ENCODE measurements at regions not wholly inside any gene's neighbourhood (a gene's known extent, or its start where the extent isn't known, plus 50 kb on each side); places are given as distances from the start of the nearest gene placed in this dataset.

DNA sequence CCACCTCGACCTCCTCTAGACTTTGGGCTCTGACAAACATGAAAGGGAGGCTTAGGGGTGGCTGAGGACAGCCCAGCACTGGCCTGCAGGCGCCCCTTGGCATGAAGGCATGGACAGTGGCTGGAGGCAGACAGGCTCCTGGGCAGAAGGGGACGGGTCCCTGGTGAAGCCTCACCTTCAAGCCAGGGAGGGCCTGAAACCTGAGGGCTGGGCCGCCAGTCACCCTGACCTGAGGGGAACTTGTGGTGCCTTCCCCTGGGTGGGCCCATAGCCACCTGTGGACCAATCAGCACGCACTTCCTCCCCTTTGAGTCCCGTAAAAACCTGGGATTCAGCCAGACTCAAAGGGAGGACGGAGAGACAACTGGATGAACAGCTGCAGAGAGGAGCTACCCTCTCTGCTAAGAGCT, 90.4 kb upstream of the PUM3 start:
- Histone ChIP-seq H3K36me3 (ENCODE audit: control insufficient read depth, insufficient read depth, low read length) (no peaks in the 10 kb centered on the region), H3K4me3 (ENCODE audit: low read depth, low read length) (no peak overlapping the region), H3K27me3 (ENCODE audit: control insufficient read depth, insufficient read depth, low read length) (no peaks in the 10 kb centered on the region)
- no peak for TF ChIP-seq CTCF (IDR thresholded peaks at IDR 0.05; ENCODE audit: insufficient read depth, low read length, severe bottlenecking)
- DNase-seq (ENCODE audit: low read depth) (no peak), FAIRE-seq (no peak)

- no peak for TF ChIP-seq CTCF (IDR thresholded peaks at IDR 0.05; ENCODE audit: insufficient read depth, low read length, severe bottlenecking)
- FAIRE-seq (no peak), DNase-seq (ENCODE audit: low read depth) (no peak)
- Histone ChIP-seq H3K36me3 (ENCODE audit: control insufficient read depth, insufficient read depth, low read length) (no peaks in the 10 kb centered on the region), H3K27me3 (ENCODE audit: control insufficient read depth, insufficient read depth, low read length) (no peaks in the 10 kb centered on the region), H3K4me3 (ENCODE audit: low read depth, low read length) (no peak overlapping the region)
Observed at GRCh38 chr9:2933165-2934095, 89.5 kb upstream of the PUM3 start.

GRCh38 chr9:2928411-2928810, 84.5 kb upstream of the PUM3 start:
- DNase-seq (ENCODE audit: low read depth): no peak
- no peak for TF ChIP-seq CTCF (IDR thresholded peaks at IDR 0.05; ENCODE audit: insufficient read depth, low read length, severe bottlenecking)
- FAIRE-seq: no peak
- Histone ChIP-seq H3K27me3 (ENCODE audit: control insufficient read depth, insufficient read depth, low read length) (no peaks in the 10 kb centered on the region), H3K4me3 (ENCODE audit: low read depth, low read length) (no peak overlapping the region), H3K36me3 (ENCODE audit: control insufficient read depth, insufficient read depth, low read length) (no peaks in the 10 kb centered on the region)

- Histone ChIP-seq H3K4me3 (ENCODE audit: low read depth, low read length) (no peak overlapping the region), H3K36me3 (ENCODE audit: control insufficient read depth, insufficient read depth, low read length) (no peaks in the 10 kb centered on the region), H3K27me3 (ENCODE audit: control insufficient read depth, insufficient read depth, low read length) (no peaks in the 10 kb centered on the region)
- FAIRE-seq: no peak
- TF ChIP-seq CTCF (IDR thresholded peaks at IDR 0.05; ENCODE audit: insufficient read depth, low read length, severe bottlenecking): no peak
- no peak for DNase-seq (ENCODE audit: low read depth)
Observed at GRCh38 chr9:2925016-2925415, 81.1 kb upstream of the PUM3 start.

- no peak for TF ChIP-seq CTCF (IDR thresholded peaks at IDR 0.05; ENCODE audit: insufficient read depth, low read length, severe bottlenecking)
- no peaks in the 10 kb centered on the region for H3K36me3 ChIP-seq (ENCODE audit: control insufficient read depth, insufficient read depth, low read length)
- DNase-seq (ENCODE audit: low read depth): no peak
- FAIRE-seq: no peak
- H3K4me3 ChIP-seq (ENCODE audit: low read depth, low read length): no peak overlapping the region
- no peaks in the 10 kb centered on the region for H3K27me3 ChIP-seq (ENCODE audit: control insufficient read depth, insufficient read depth, low read length)
Observed at GRCh38 chr9:2924380-2924768, 80.5 kb upstream of the PUM3 start.
